Ramos (cell line): ENCODE measurements at regions not wholly inside any gene's neighbourhood (a gene's known extent, or its start where the extent isn't known, plus 50 kb on each side); places are given as distances from the start of the nearest gene placed in this dataset.

Experiments
- in situ Hi-C: fragments of 300-500 bp; cut with MboI; formaldehyde crosslinking; loops from one replicate; pipeline ENCODE4 v1.14.3; 2022; ENCODE audit warnings: low sequenced_read_pairs; ENCODE audit not compliant: unreplicated experiment

DNA sequence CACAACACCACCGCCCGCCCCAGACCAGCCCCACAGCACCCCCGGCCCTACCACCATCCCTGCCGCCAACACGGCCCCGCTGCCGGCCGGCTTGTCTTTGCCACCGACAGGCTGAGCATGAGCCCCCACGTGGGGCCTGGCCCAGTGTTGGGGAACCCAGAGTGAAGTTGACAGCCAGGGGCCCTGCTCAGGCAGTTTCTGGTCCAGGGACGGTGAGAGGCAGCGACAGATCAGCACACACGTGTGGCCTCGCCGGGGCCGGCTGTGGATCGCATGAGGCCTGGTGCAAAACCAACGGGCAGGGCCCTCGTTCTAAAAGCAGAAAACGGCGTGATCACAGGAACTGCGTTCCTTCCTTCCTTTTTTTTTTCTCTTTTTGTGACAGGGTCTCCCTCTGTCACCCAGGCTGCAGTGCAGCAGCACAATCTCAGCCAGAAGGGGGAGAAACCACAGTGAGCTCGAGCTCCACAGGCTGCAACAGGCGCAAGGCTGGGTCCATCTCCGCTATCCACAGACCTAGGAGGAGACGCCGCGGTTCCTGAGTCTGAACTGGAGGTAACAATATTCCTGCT is 50.5 kb upstream of the FBRSL1 start:
- in situ Hi-C loops: loop anchor here (10.0 kb wide), 1 partner anchor 115 kb away; no protein-coding TSS in a partner anchor

DNA sequence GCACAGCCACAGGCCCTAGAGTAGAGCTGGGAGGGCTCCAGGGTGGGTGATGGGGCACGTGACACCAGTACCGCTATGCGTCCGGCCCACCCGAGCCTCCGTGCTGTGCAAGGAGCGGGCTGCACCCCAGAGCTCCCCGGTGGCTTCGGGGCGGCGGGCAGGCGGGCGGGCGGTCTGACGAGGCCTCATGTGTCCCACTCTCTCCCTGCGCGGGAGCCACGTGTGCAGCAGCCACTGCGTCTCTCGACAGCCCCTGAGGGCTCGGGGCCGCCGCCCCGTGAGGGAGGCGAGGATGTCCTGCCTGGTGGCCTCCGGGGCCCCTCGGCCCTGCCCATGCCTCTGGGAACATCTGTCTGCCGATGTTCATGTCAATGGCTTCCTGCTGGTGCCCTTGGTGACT is 51.2 kb upstream of the FBRSL1 start:
- in situ Hi-C loops: loop anchor here (10.0 kb wide), 1 partner anchor 116 kb away; no protein-coding TSS in a partner anchor

DNA sequence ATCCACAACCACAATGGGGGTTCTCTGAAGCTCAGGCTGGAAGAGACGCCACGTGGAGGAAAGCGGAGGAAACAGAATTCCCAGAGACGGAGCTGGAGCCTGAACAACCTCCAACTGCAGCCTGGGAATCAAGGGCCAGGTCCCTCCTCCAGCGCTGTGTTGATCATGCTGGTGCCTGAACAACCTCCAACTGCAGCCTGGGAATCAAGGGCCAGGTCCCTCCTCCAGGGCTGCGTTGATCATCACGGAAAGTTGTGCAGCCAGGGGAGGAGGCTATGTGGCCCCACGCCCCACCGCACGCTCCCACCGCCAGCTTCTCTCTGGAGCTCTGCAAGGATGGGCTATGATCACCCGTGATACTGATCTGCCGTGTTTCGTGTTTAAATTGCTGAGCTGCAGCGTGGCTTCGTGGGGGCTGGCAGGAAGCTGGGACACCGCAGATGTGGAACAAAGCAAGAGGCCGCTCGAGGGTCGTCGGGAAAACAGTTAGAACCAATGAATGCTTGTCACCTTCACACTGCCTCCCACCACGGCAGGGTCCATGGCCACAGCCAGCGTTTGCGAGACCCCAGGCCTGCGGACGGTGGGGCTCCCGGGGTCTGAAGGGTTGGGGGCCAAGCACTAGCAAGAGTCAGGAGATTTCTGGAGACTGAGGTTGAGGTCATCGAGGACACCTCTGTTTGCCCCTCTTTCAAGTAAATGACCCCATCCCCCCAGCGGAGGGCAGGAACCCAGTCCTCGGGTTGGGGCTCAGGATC is 51.8 kb upstream of the FBRSL1 start:
- in situ Hi-C loops: loop anchor here (10.0 kb wide), 1 partner anchor 117 kb away; no protein-coding TSS in a partner anchor

DNA sequence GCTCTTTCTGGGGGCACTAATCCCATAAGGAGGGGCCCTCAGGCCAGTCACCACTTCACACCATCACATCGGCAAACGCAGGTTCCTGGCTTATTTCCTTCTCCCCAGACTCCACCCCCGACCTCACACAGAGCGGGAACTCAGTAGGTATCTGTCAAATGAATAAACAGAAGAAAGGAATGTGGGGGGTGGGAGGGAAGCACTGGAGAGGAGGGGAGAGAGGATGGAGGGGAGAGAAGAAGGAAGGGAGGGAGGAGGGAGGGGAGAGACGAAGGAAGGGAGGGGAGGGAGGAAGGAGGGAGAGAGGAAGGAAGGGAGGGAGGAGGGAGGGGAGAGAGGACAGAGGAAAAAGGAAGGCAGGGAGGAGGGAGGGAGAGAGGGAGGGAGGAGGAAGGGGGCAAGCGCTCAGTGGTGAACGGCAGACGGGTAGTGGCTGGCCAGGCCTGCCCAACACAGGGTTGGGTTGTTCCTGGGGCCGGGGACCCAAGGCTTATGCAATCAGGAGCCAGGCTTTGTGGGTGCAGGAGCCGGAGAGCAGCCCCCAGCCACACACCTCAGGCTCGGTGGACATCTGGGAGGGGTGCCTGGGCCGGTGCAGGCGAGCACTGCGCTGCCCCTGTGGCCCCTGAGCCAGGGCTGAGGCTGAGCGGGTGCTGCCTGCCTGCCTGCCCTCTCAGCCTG is 52.6 kb upstream of the FBRSL1 start:
- in situ Hi-C loops: loop anchor here (10.0 kb wide), 1 partner anchor 117 kb away; no protein-coding TSS in a partner anchor

DNA sequence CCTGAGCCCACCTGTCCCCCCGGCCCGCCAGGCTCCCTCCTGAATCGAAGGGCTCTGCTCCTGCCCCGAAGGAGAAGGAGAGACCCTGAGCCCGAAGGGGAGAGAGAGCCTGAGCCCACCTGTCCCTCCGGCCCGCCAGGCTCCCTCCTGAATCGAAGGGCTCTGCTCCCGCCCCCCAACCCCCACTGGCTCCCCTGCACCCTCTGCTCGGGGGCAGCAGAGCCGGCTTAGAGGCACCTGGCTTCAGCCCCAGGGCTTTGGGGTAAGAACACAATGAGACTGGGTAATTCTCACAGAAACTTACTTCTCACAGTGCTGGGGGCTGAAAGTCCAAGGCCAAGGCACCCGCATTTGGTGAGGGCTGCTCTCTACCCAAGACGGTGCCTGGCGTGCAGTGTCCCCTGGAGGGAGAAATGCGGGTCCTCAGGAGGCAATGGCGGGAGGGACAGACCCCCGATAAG is 53.1 kb upstream of the FBRSL1 start:
- in situ Hi-C loops: loop anchor here (10.0 kb wide), 1 partner anchor 118 kb away; no protein-coding TSS in a partner anchor

DNA sequence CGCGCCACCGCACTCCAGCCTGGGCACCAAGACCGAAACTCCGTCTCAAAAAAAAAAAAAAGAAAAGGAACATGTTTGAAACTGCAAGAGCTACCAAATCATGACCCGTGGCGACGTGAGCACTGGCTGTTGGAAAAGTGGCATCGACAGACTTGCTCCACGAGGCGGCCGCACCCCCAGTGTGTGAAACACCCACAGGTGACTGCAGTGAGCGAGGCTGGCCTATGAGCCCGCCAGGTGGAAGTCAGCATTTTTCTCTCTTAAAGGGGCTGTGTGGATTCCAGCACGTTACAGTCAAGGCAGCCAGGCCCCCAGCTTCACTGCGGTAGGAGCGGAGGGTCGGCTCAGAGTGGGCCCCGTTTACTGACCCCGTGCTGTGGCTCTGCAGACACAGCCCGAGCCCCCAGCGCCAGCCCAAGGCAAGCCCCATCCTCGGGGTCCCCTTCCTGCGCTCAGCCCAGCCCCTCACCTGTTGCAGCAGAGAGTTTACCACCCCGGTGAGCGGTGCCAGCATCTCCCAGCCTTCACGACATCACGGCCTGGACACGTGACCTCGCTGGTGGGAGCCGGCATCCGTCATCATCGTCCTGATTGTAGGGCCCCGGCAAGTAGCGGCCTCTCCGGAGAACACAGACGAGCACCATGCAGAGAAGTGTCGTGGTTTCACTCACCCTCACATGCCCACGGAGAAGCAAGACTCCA is 54.3 kb upstream of the FBRSL1 start:
- in situ Hi-C loops: loop anchor here (10.0 kb wide), 1 partner anchor 119 kb away; no protein-coding TSS in a partner anchor

DNA sequence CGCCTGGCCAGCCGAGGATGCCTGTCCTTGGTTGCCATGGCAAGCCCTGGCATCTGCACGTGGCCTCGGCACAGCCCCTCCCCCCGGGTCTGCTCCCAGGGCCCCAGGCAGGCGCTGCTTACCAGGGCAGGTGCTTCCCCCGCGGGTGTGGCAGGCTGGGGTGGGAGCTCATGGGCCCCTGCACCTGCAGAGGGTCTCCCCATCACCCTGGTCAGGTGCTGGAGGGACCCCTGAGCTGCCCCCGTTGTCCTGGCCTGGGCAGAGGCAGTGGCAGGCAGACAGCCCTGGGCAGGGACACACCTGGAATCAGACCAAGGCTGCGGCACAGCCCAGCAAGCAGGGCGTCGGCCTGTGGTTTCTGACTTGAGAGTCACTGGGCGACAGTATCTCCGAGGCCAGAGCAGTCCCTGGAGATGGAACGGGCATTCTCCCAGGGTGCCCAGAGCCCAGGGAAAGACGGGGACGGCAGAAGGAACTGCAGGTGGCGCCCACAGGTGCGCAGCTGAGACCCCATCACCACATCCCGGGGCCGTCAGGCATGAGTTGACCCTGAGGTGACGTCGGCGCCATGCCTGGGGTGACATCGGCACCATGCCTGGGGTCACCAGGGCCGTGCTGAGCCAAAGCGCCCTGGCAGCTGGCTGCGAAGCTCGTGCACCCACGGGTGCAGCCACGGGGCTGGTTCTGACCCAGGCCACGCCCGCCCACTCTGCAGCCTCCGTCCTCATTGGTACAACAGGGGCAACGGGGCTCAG is 56.1 kb upstream of the FBRSL1 start:
- in situ Hi-C loops: loop anchor here (10.0 kb wide), 1 partner anchor 121 kb away; no protein-coding TSS in a partner anchor

DNA sequence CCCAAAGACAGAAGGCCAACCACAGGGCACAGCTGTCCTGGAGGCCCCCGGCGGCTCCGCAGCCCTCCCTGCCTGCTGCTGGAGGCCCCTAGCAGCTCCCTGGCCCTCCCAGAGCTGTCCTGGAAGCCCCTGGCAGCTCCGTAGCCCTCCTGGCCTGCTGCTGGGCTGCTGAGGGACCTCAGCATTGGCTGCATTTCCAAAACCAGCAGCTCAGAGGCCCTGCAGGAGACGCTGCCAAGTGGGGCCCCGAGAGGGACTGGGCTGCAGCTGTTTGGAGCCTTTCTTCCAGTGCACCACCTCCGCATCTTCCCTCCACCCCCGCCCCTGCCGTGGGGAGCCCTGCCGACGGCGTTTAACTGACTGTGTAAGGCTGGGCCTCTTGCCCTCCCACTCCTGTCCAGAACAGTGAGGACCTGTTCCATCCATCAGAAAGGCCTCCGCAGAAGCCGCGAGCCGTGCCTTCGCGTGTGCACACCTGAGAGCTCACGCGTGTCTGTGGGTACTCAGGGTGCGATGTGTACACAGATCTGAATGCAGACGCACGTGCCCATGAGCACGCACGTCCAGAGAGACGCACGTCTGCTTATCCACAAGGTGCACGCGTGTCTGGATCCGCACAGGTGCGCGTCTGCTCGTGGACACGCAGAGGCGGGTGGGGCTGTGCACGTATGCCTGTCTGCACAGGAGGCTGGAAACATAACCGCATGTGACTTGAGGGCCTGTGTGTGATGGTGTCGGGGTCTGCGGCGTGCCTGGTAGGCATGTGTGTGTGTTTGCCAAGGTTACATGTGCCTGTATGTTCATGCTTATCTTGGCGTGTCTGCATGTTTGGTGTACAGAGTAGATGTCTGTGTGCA is 57.0 kb upstream of the FBRSL1 start:
- in situ Hi-C loops: loop anchor here (10.0 kb wide), 1 partner anchor 122 kb away; no protein-coding TSS in a partner anchor

DNA sequence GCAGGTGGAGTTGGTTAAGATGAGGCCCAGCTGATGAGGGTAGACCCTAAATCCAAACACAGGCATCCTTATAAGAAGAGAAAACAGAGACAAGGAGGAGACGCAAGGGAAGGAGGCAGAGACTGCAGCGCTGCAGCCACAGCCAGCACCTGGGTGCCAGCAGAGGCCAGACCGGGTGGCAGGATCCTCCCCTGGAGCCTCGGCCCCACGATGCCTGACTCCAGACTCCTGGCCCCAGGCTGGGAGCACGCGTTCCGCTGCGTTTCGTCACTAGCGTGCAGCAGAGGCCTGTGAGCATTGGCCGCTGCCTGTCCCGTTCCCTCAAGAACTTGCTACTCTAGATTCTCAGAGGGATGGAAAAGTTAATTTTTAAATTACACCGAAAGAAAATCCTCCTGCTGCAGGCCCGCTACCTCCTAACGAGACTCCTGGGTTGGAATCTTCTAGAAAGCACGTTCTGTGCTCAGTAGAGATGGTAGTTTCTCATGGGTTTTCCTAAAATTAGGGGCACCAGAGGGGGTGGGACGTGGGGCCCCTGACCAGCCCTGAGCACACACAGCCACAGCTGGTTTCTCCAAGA is 57.7 kb upstream of the FBRSL1 start:
- in situ Hi-C loops: loop anchor here (10.0 kb wide), 1 partner anchor 123 kb away; no protein-coding TSS in a partner anchor

DNA sequence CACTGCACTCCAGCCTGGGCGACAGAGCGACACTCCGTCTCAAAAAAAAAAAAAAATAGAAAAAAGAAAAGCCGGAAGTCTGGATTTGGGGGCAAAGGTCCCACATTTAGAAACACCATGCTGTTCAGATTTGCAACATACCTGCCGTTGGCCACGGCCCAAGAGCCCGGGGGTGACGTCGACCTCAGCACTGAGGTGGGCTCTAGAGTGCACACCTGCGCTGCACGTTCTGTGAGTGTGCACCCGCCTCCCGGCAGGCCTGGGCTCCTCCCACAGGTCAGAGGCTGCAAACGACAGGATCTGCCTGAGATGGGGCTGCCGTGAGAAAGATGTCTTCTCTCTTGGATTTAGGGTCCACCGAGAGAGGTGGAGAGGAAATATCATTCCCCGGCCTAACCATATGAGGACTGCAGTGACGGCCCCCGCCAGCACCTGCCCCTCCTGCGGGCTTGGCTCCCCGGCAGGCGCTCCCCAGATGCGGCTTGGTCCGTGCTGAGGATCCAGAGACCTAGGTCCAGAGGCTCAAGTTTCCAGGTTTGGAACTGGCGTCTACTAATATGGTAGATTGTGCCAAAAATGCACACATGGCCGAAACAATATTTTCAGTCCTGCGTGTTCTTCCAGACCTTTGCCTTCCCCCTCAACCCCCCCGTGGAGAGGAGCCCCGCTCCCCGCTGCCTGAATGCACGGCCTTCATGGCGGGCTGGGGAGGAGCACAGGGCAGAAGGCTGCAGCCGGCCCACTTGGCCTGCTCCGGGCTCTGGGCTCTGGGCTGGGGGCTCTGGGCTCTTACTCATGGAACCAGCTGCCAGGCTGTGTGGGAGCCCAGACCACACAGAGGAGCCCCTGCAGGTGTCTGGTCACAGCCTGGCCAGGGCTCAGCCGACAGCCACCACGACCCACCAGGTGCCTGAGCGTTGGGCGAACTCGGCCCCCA is 58.8 kb upstream of the FBRSL1 start:
- in situ Hi-C loops: loop anchor here (10.0 kb wide), 1 partner anchor 124 kb away; no protein-coding TSS in a partner anchor

DNA sequence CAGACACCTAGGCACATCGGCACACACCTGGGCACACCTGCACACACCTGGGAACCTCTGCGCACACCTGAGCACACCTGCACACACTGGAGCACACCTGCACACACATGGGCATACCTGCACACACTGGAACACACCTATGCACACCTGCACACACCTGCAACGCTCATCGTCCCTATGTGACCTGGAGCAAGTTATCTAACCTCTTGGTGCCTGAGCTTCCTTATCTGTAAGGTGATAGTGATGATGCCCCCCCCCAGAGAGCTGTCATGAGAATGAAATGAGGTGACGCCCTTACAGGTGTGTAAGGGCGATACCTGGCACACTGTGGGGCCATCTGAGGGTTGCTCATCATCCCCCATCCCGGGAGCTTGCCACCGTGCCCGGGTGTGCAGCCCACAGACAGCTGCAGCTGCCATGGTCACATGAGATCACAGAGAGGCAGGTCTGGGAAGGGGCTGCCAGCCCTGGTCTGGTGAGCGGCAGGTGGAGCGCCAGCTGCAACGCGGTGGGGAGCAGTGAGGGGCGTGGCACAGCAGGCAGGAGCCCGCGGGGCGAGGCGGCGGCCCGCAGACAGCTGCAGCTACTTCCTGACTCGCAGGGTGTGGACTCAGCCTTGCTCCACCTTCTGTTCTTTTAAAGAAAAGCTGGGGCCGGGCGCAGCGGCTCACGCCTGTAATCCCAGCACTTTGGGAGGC is 59.9 kb upstream of the FBRSL1 start:
- in situ Hi-C loops: loop anchor here (10.0 kb wide), 1 partner anchor 125 kb away; no protein-coding TSS in a partner anchor

DNA sequence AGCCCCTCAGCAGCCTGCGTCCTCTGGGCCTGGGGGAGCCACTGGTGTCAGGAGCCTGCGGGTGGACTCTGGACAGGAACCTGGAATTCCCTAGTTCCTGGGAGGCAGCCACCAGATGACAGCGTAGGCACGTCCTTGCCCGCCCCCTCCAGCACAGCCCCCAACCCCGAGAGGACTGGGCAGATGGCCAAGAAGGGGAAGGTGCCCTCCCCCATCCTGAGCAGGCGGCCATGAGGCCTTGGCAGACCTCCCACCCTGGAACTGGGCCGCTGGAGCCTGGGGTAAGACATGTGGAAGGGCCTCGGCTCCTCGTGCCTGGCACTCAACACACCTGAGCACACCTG is 60.4 kb upstream of the FBRSL1 start:
- in situ Hi-C loops: no loop called here

DNA sequence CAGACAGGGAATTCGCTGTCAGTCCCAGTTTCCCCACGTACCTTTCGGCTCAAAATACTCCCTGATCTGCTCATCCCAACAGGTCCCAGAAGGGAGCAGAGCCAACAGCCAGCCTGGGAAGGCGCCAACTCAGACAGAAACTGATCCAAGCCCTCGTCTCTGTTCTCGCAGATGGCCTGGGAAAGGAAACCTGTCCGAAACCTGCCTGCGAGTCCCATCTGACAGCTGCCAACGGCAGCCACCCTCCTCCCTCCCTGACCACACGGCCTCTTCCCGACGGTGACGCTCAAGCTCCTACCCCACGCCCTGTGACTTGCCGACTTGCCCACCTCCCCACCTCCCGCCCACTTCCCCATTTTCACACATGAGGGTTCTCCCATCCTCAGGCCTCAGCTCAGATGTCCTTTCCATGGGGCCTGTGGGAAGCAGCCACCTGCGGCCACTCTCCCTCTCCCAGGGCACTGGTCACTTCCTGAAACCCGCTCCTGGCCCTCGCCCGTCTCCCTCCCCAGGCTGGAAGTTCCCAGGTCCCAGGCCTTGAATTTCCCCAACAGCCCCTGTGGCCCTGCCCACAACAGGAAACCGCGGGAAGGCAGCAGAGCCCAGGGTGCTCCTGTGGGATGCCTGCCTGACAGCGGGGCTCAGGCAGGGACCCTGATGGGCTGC is 60.9 kb upstream of the FBRSL1 start:
- in situ Hi-C loops: no loop called here

DNA sequence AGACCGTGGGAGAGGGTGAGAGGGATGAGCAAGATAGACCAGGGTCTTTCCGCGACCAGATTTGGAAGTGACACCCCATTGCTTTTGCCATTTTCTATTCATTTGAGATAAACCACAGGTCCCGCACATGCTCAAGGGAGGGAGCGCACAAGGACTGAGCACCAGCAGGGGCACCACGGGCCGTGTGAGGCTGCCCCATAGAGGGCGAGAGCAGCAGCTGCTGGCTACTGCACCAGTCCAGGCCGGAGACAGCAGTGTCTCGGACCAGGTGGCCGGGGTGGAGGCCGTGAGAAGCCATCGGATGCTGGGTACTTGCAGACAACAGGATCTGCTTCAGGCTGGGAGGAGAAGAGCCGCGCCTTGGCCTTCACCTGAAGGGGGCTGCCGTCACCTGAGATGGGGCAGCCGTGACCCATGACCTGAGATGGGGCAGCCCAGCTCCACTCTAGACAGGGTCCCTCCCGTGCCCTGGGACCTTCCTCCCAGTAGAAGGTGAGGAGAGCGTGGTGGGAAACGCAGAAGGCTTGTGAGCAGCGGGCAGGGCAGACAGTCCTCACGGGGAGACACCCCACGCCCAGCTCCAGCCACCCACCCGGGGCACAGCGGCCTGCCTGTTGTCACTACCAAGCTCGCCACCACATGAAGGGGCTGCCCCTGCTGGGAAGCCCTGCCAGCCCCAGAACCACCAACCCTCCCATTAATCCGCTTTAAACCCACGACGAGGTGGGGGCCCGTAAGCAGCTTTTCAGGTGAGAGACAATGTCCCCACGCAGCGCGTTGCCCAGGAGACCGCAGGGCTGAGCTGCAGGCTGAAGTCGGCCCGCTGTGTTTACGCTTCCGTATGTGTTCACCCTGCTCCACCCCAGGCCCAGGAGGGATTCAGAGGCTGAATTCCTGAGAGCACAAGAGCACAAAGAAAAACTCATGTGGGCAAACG is 61.7 kb upstream of the FBRSL1 start:
- in situ Hi-C loops: no loop called here

DNA sequence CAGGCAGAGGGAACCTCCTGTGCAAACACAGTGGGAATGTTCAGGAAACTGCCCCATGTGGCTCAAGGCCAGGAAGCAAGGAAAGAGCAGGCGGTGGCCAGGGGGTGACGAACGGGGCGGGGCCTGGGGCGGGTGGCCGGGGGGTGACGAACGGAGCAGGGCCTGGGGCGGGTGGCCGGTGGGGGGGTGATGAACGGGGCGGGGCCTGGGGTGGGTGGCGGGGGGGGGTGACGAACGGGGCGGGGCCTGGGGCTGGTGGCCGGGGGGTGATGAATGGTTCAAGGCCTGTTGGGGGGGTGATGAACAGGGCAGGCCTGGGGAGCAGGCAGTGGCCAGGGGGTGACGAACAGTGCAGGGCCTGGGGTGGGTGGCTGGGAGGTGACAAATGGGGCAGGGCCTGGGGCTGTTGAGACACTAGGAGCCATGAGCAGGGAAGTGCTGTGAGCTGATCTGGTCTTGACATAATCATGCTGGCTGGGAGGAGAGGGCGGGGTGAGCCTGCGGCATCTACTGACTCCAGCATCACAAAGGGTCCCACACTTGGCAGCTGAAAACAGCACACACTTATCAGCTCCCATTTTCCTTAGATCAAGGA is 62.7 kb upstream of the FBRSL1 start:
- in situ Hi-C loops: no loop called here
